Heart left ventricle (tissue), 13 donors: ENCODE measurements at regions not wholly inside any gene's neighbourhood (a gene's known extent, or its start where the extent isn't known, plus 50 kb on each side); places are given as distances from the start of the nearest gene placed in this dataset.

Source experiments
- CTCF ChIP-seq, 12 donors: fragments of 200-600 bp; sonication (generic) in 4 of 12; IDR thresholded peaks; one replicate each; pipeline versions ENCODE4 v1.5.0 to v1.8.0; 2018 to 2022; ENCODE audit warnings: antibody characterized with exemption in 12 of 12, mild to moderate bottlenecking in 5 of 12
- POLR2A ChIP-seq, 2 donors: fragments of 450-650 bp; IDR thresholded peaks; one replicate each; pipeline ENCODE4 v1.6.1; 2017; ENCODE audit warnings: antibody characterized with exemption in 2 of 2, mild to moderate bottlenecking in 2 of 2, moderate library complexity in 2 of 2
- donor health status: ischemic (EF 13 %, LVEDD 7.1; RV severe dilation, severe dysfunction).
- donor health status: DM: no; HTN: yes; CAD: no.
- donor health status: DM: no; HTN: no; CAD: no.
- donor health status: ischemic (EF 25% LVEDD 6.9; RV normal size, moderate dysfunction).
- donor health status: ischemic (EF 25% LVEDD 5.7; RV mildly dilated, moderate dysfunction).
- donor health status: ischemic (EF 35%, LVEDD 5.7; RV mildly dilated, moderate dysfunction).
- donor health status: nonischemic (EF 11% LVEDD 7.7; RV severe dilation, severe dysfunction).
- donor health status: DM: yes; HTN: yes; CAD: no.
- donor health status: PGD.
- donor health status: ischemic (EF 29% LVEDD 5.4; RV normal size, mild dysfunction).
- donor health status: nonischemic (EF 23%, LVEDD 6.1; RV moderate dilation, normal function).

GRCh38 chr13:31503626-31504025, 235.7 kb upstream of the RXFP2 start:
- TF ChIP-seq POLR2A (IDR thresholded peaks at IDR 0.05) (no peak), CTCF (IDR thresholded peaks at IDR 0.05) (no peak)
